ENCODE measurements at regions not wholly inside any gene's neighbourhood (a gene's known extent, or its start where the extent isn't known, plus 50 kb on each side); places are given as distances from the start of the nearest gene placed in this dataset.
"Not testable (repeated sequence)": the region's sequence is repeated elsewhere in the genome, so short reads cannot be mapped to it uniquely, and the experiment has no call there.

DNA sequence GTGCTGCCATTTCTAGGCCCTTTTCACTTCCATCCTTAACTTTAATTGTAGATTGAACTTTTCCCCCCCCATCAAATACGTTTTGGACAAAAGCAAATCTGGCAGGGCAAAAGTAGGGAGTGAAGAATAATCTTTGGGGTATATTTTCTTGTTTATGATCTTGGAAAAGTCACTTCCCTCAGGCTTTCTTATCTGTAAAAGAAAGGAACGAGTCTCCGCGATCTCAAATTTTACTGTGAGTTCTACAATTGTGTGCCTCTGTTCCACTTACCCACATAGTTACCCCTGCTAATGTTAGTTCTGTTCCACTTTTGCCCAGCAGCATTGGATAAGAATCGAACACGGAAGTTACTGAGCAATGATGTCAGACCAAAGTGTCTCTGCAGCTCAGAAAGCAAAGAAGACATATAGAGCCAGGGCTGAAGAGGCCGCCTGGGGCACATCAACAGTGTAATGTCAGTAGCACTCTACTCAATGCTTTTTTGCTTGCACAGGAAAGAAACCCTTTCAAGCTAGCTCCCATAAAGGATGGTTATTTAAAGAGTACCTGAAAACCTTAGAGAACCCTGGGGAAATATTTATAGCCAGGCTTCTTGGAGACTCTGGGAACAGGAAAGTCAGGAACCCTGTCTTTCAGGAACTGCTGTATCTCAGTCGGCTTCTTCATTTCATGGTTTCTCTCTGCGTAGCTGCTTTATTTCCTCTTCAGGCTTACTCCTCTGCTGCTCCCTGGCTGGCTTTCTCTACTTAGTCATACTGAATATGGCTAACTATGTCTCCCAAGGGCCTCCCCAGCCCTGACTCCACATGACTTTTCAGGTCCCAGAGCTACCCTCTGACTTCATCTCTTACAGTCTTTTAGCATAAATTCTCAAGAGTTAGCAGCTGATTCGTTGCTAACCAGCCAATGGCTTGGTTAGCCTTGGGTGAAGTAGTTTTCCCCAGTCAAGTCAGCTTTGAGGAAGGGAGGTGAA, 123.7 kb upstream of the FAM3C start:
- peak; percentile 56 to 78 for DNase-seq

DNA sequence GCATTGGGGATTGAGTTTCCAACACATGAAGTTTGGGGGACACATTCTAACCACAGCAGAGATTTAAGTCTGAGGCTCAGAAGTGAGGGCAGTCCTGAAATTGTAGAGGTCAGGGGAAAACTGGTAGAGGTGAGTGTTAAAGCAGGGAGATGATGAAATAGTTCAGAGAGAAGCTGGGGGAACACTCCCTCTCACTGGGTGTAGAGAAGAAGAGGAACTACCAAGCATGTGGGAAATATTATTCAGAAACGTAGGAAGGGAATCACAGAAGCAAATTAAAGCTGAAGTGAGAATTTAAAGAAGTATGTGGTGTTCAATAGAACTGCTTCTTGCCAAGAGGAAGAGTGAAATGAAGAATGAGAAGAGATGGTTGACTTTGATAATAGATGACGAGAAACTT, 121.5 kb upstream of the FAM3C start:
- peak; percentile 25 to 60 for DNase-seq

DNA sequence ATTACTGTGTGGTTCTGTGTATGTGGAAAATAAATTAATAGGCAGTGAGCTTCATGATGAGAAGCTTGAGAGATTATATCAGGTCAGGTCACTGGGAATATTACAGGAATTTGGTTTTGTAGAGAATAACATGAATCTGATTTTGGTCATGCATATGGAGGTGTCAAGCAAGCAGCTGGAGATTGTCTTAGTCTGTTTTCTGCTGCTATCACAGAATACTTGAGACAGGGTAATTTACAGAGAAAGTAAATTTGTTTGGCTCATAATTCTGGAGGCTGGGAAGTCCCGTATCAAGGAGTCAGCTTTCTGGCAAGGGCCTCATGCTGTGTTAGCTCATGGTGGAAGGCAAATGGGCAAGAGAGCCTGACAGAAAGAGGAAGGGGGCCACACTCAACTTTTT, 120.7 kb upstream of the FAM3C start:
- DNase-seq = no peak

DNA sequence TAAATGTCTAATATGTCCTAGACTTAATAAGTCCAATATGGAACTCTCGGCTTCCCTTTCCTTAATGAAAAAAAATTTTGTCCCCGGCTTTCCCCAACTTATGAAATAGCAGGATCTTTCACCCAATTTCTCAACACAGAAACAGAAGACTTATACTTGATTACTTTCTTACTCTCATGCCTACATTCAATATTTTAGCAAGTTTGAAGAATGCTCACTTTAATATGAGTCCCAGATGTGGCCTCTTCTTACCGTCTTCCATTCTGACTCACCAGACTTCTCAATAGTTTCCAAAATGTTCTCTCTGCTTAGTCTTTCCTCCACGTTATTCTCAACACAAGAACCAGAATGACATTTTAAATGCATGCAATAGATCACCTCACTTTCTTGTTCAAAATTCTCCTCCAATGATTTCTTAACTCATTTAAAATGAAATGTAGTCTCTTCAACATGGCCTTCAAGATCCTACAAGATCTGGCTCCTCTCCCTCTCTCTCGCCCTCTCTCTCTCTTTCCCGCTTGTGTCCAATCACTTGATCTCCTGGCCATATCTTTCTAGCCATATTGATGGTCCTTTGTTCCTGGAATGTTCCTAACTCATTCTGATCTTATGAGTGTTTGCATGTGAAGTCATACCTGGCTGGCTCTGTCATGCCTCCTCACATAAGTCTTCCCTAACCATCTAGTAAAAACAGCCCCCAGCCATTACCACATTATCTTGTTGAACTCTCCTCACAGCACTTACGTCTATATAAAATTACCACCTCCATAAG, 119.7 kb upstream of the FAM3C start:
- peak; percentile 9 to 11 for DNase-seq

DNA sequence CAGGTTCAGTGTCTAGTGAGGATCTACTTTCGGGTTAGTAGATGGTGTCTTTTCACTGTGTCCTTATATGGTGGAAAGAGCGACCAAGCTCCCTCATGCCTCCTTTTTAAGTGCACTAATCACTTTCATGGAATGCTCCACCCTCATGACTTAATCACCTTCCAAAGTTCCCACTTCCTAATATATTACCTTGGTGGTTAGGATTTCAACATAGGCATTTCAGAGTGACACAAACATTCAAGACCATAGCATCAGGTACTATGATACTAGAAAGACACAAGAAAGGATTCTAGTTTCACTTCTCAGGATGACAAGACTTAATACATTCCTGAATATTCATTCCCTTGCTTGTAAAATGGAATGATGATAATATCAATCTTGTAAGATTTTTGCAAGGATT, 119.1 kb upstream of the FAM3C start:
- DNase-seq = no peak

DNA sequence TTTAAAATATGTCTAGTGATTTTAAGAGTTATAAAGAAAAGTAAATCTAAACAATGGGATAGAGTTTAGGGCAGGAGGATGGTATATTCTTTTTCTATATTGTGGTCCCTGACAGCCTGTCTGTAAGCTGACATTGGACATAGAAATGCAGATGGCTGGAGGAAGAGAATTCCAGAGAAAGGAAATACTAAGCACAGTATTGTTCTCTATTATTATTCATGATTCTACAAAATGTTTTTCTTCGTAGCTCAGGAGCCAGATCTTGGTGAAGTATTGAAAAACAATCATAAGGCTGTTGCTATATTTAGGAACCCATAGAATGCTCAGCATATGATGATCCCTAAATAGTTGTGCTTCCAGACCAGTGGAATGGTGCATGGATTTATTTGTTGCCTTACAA, 117.0 kb upstream of the FAM3C start:
- no peak for DNase-seq

DNA sequence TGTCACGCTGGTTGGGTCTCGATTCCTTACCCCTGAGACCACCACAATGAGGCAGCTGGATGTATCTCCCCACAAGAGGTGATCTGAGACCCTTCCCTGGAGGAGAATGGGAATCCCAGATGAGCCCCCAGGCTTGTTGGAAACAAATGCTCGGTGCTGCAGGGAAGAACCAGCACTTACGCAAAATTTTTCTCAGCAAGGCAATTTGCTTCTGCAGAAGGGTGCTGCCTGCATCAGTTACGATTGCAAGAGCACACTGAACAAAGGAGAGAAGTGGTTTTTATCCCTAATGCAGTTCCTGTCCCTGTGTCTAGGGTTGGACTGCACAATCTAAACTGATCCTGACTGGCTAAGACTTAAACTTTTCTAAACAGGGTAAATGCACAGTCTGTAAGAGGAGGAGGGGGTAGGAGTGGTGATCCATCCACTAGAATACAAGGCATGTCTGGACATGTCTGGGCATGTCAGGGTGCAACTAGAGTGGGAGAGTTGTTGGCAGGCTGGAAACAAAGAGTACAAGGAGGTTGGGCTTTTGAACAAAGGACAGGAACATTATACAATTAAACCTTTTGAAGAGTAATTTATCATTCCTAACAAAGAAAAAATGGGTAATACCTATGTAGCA, 114.9 kb upstream of the FAM3C start:
- DNase-seq = no peak

DNA sequence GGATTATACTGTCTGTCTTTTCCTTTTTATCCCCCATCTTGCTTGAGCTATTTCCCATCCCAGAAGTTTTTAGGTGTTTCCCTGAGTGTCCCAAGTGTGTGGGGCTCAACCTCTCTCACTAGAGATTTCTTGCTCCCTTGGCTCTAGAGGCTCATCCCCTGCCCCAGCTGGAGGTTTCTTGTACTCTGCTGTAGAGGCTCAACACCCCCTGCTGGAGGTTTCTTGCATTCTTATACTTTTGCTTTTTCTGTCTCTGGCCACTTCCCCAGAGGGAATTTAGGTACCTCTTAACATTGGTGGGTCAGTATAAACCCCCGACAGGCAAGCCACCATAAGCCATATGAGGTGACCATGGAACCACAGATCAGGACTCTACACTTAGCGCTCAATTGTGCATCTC, 114.2 kb upstream of the FAM3C start:
- DNase-seq = no peak

DNA sequence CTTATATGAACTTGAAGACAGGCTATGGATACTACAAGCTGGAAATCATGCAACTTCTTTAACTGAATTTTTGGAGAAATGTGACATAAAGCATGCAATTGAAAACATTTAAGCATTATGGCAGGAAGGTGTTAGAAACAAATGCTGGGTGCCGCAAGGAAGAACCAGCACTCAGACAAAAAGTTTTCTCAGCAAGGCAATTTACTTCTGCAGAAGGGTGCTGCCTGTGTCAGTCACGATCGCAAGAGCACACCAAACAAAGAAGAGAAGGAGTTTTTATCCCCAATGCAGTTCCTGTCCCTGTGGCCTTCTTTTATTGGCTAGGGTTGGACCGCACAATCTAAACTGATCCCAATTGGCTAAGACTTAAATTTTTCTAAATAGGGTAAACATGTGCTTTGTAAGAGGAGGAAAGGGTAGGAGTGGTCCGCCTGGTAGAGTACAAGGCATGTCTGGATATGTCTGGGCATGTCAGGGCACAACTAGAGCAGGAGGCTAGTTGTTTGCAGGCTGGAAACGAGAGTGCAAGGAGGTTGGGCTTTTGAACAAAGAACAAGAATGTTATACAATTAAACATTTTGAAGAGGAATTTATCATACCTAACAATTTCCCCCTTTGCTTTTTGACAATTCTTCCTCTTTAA, 109.6 kb upstream of the FAM3C start:
- DNase-seq = no peak

DNA sequence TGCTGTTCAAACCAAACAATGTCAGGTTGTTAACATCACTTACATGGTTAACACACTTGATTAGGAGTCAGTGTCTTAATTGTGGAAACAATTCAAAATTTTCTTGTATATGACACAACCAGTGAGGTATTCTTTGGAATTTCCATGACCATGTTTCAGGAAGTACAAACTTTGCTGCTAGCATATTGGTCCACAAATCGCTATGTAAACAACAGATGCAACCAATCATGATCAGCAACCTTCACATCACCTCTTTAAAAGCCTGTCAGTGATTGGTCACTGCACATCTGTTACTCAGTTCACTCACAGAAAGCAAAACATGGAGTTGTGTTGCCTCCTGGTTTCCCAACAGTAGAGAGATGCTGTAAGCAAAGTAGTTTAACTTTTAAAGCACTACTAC, 108.9 kb upstream of the FAM3C start:
- DNase-seq = peak; percentile 18 to 23

DNA sequence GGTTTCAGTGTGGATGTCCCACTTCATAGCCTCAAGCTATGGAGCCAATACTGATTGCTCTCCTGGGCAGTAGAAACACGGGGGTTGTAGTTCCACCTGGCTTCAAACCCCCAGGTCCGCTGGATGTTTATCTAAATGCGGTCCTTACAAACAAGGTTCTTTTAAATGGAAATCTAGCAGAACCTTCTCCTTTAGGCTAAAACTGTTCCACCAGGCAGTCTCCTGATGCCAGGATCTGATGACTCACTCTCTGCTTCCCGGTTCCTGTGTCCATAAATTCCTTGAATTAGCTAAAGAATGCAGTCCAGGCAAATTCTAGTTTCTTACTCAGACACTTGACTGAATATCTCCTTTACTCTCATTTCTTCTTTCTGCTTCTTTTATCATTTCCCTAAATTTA, 108.4 kb upstream of the FAM3C start:
- no peak for DNase-seq

DNA sequence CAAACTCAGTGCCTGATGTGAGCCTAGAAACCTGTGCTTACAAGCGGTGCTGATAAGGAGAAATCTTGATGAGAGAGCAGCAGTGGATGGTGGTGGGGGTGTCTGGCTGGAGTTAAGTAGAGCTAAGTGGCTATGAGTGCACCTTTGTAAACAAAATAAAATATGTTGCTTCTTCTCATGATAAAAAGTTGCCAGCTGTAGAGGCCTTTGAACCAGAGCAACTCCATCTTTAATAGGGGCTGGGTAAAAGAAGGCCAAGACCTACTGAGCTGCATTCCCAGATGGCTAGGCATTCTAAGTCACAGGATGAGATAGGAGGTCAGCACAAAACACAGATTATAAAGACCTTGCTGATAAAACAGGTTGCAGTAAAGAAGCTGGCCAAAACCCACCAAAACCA, 107.6 kb upstream of the FAM3C start:
- DNase-seq = no peak

DNA sequence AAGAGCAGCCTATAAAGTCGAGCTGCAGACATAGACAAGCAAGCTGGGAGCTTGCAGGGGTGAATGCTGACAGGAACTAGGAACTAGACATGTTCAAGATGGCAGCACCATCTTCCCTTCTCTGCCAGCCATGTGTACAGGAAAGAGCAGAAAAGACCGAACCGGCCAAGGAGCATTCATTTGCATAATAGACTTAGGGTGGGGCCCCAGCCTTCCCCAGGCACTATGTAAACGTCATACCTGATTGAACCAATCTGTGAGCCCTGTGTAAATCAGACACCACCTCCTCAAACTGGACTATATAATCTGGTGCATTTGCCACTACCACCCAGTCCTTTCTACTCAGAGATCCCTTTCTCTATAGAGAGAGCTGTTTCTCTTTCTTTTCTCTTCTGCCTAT, 106.9 kb upstream of the FAM3C start:
- DNase-seq = no peak

DNA sequence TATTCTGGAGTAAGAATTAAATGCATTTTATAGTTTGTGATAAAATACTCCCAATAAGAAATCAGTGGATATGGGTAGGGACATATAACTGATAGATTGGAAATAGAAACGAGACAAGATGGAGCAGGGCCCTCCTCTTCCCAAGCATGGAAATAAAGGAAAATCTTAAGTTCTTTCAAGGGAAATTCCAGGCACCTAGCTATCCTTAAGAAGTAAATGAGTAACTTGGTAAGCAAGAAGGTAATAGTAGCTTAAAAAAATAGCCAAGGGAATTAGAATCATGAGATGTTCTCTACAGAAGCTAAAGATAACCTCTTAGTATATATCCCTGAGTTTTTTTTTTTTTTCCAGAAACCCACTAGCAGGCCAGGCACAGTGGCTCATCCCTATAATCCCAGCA, 105.5 kb upstream of the FAM3C start:
- DNase-seq = no peak

DNA sequence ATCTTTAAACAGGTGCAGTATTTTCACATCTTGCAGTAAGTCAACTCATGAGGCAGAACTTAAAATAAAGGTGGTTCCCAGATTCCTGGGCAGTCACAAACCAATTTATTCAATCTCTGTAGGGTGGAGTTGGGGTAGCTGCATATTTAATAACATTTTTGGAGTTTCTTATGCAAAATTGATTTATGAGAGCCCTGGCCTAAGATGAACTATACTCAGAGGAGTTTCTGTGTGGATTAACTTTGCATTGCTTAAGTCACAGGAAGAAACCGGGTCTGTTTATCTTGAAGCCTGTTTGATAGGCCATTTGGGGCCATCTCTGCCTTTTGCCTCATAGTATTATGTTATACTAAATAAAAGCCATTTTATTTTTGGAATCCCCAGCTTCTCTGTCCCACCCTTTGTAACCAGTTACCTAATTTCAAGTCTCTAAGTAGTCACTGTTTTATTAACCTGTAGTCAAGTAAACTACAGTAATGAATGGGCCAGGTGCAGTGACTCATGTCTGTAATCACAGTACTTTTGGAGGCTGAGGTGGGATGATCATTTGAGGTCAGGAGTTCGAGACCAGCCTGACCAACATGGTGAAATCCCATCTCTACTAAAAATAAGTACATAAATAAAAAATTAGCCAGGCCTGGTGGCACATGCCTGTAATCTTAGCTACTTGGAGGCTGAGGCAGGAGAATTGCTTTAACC, 104.4 kb upstream of the FAM3C start:
- DNase-seq = no peak

DNA sequence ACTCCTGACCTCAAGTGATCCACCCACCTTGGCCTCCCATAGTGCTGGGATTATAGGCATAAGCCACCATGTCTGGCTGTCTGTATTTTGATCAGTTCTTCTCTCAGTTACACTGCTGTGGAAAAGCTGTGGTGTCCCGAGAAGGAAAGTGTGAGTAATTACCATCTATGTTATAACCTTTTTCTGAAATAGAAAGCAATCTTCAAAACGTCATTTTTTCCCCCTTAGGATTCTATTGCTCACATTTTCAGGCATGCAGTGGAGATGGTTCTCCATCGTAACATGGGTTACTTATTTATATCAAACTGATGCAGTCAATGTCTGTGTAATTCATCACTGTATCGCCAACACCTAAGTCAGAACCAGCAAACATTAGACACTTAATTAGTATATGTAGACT, 103.5 kb upstream of the FAM3C start:
- DNase-seq = no peak

DNA sequence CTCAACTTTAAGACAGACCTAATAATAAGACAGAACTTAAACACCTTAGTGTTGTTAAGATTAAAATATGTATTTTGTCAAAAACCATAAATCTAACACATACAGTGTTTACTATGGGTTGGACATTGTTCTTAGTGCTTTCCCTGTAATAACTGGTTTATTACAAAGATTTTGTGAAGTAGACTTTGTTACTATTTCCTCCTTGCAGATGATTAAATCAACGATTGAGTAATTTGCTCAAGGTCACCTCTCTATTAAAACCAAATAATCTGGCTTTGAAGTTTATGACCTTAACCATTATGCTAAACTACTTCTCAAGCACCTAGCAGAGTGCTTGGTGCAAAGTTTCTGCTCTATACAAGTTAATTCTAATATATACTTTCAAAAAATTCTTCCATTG, 102.7 kb upstream of the FAM3C start:
- no peak for DNase-seq

DNA sequence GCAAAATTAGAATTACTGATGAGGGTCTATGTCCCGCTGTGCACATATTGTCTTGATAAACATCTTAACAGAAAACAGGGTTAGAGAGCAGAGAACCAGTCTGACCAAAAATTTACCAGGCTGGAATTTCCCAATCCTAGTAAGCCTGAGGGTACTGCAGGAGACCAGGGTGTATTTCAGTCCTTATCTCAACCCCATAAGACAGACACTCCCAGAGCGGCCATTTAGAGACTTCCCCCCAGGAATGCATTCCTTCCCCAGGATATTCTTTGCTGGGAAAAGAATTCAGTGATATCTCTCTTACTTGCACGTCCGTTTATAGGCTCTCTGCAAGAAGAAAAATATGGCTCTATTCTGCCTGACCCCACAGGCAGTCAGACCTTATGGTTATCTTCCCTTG, 101.4 kb upstream of the FAM3C start:
- not testable (repeated sequence) for DNase-seq

DNA sequence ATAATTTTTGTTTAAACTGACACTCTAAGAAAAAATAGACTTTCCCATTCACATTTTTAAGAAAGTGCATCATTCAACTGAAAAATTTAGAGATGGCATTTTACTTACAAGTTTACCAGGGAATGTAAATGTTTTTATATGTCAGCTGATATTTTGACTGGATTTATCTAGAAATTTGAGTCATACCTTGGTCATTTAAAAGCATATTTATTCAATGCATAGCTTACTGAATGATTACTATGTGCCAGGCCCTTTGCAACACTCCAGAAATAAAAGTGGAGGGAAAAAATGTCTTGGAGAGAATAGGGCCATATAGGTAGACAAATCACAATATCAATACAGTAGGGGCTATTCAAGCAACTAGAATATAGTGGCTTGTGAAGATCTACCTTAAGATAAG, 98.4 kb upstream of the FAM3C start:
- no peak for DNase-seq

DNA sequence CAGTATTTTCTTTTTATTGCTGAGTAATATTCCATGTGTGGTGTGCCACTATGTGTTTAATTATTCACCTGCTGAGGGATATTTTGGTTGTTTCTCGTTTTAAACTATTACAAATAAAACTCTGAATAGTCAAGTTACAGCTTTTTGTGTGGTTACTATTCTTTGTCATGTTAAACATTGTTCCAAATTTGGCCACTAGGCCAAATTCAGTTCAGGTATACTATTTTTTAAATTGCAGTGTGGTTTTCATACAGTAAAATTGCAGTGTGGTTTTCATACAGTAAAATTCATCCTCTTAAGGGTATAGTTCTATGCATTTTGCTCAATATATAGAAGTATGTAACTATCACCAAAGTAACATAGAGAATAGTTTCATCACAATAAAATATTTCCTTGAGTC, 97.4 kb upstream of the FAM3C start:
- DNase-seq = no peak

DNA sequence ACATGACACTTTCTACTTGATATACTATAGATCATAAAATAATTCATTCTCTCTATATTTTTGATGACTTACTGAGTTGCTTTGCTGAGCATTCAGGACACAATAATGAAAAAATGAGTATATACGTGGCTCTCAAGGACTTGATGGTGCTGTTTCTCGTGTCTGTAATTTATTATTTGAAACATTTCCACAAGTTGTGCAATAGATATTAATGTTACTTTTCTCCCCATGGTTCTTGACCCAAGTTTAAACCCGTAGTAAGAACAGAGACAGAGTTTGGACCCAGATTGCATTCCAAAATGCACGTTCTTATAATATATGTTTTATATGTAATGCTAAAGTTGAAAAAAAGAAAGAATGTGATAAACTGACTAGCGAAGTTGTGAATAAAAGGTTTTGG, 94.2 kb upstream of the FAM3C start:
- DNase-seq = no peak

DNA sequence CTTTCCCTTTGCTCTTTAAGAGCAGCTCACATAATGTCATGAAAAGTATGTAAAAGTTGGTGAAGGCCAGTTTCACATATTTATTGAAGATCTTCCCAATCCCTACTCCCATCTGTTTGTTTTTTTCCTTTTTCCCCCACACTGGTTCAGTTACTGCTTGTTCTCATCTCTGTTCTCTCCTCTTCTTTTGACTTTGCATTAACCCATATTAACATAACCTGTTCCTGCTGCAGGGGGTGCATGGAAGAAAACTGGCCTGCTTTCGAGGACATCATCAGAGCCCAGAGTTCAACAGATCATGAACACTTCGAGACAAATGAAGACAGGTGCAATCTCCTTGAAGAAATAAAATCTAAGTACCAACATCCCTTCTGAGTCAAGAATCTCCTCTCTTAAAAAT, 93.3 kb upstream of the FAM3C start:
- no peak for DNase-seq

Measured in inflammatory macrophage treated with lipopolysaccharide for 1 hour (primary cell).